ENCODE measurements at regions not wholly inside any gene's neighbourhood (a gene's known extent, or its start where the extent isn't known, plus 50 kb on each side); places are given as distances from the start of the nearest gene placed in this dataset.

DNA sequence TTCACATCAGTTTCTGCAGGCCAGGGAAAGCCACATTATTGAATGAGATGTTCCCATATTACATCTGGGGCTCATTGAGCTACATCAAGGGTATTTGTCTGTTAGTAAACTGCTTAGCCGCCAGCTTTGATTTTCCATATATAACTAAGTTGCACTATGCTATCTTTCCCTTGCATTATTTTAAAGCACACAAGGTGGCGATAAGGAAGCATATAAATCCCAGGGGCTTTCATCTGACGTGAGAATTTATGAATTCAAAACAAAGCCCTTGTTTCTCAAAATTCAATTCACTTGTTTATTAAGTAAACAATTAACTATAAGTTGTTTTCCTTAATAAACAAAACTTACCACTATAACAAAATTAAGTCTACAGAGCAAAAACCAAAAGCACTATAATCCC lies 334.1 kb upstream of the TPK1 start:
- Histone ChIP-seq H3K9me3 (ENCODE audit: low read depth) (no peaks in the 10 kb centered on the region), H3K4me3 (no peak overlapping the region), H3K9me2 (replicated peaks; ENCODE audit: insufficient read depth) (no peaks in the 10 kb centered on the region), H3K79me2 (no peaks in the 10 kb centered on the region), H3K4me2 (no peak overlapping the region), H4K20me1 (ENCODE audit: insufficient read depth, poor library complexity, severe bottlenecking) (no peaks in the 10 kb centered on the region), H3K27ac (no peak overlapping the region), H3K4me1 (ENCODE audit: insufficient read depth) (no peaks in the 10 kb centered on the region), H2AFZ (no peak overlapping the region), H3K27me3 (no peaks in the 10 kb centered on the region), H3K36me3 (replicated peaks; ENCODE audit: insufficient read depth, low read depth) (no peaks in the 10 kb centered on the region)
- DNase-seq (ENCODE audit: low spot score), result no peak
- 66% methylated on average over 3 of the region's 3 CpGs for WGBS (ENCODE audit: low lambda C conversion rate, missing lambda C conversion rate)
- TF ChIP-seq EZH2 (IDR thresholded peaks at IDR 0.05; ENCODE audit: borderline replicate concordance), result no peak
- TF ChIP-seq, protein P1, sequence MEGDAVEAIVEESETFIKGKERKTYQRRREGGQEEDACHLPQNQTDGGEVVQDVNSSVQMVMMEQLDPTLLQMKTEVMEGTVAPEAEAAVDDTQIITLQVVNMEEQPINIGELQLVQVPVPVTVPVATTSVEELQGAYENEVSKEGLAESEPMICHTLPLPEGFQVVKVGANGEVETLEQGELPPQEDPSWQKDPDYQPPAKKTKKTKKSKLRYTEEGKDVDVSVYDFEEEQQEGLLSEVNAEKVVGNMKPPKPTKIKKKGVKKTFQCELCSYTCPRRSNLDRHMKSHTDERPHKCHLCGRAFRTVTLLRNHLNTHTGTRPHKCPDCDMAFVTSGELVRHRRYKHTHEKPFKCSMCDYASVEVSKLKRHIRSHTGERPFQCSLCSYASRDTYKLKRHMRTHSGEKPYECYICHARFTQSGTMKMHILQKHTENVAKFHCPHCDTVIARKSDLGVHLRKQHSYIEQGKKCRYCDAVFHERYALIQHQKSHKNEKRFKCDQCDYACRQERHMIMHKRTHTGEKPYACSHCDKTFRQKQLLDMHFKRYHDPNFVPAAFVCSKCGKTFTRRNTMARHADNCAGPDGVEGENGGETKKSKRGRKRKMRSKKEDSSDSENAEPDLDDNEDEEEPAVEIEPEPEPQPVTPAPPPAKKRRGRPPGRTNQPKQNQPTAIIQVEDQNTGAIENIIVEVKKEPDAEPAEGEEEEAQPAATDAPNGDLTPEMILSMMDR (IDR thresholded peaks at IDR 0.05; ENCODE audit: poor library complexity), result peak; percentile 12
- TF ChIP-seq EZH2phosphoT487 (IDR thresholded peaks at IDR 0.05; ENCODE audit: low read depth, severe bottlenecking, unreplicated experiment), result no peak

DNA sequence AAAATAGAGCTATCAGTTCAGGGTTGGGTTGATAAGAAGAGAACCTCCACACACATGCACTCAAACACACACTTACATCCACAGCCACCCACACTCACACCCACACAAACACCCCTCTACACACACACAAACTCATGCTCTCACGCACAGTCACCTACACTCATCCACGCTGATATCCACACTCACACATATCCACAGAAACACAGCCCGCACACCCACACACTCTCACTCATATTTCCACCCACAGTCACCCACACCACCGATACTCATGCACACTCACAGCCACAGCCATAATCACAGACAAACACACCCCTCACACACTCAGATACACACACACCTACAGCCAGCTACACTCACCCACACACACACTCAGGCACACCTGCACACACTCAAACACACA lies 333.0 kb upstream of the TPK1 start:
- Histone ChIP-seq H3K79me2 (no peaks in the 10 kb centered on the region), H3K27me3 (no peaks in the 10 kb centered on the region), H4K20me1 (ENCODE audit: insufficient read depth, poor library complexity, severe bottlenecking) (no peaks in the 10 kb centered on the region), H3K4me2 (no peak overlapping the region), H3K9me2 (replicated peaks; ENCODE audit: insufficient read depth) (no peaks in the 10 kb centered on the region), H3K9me3 (ENCODE audit: low read depth) (no peaks in the 10 kb centered on the region), H3K4me1 (ENCODE audit: insufficient read depth) (no peaks in the 10 kb centered on the region), H3K27ac (no peak overlapping the region), H2AFZ (no peak overlapping the region), H3K4me3 (no peak overlapping the region), H3K36me3 (replicated peaks; ENCODE audit: insufficient read depth, low read depth) (no peaks in the 10 kb centered on the region)
- WGBS (ENCODE audit: low lambda C conversion rate, missing lambda C conversion rate), result 88% methylated on average over 4 of the region's 4 CpGs
- no peak for DNase-seq (ENCODE audit: low spot score)
- TF ChIP-seq, protein P1 (IDR thresholded peaks at IDR 0.05; ENCODE audit: poor library complexity), result no peak
- no peak for TF ChIP-seq EZH2phosphoT487 (IDR thresholded peaks at IDR 0.05; ENCODE audit: low read depth, severe bottlenecking, unreplicated experiment)
- TF ChIP-seq EZH2 (IDR thresholded peaks at IDR 0.05; ENCODE audit: borderline replicate concordance), result no peak

DNA sequence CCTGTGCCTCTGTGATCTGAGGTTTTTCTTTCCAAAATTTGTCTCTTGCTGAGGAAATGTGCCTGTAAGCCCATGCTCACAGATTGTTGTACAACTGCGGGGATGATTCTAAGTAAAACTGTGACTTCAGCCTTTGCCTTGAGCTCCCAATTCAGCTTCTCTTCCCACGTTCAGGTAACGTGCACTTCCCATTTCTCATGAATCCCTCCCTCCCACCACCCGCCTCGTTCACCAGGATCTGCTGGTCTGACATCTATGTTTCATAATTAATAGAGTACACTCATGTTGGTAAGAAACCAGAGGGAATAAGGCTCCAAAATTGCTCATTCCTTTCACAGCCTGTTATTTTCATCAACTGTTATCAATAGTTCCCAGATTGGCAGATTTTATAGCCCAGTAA lies 332.6 kb upstream of the TPK1 start:
- no peak for DNase-seq (ENCODE audit: low spot score)
- Histone ChIP-seq H3K27me3 (no peaks in the 10 kb centered on the region), H4K20me1 (ENCODE audit: insufficient read depth, poor library complexity, severe bottlenecking) (no peaks in the 10 kb centered on the region), H3K9me2 (replicated peaks; ENCODE audit: insufficient read depth) (no peaks in the 10 kb centered on the region), H3K4me3 (no peak overlapping the region), H3K4me1 (ENCODE audit: insufficient read depth) (no peaks in the 10 kb centered on the region), H3K4me2 (no peak overlapping the region), H3K79me2 (no peaks in the 10 kb centered on the region), H2AFZ (no peak overlapping the region), H3K36me3 (replicated peaks; ENCODE audit: insufficient read depth, low read depth) (no peaks in the 10 kb centered on the region), H3K27ac (no peak overlapping the region), H3K9me3 (ENCODE audit: low read depth) (no peaks in the 10 kb centered on the region)
- TF ChIP-seq EZH2phosphoT487 (IDR thresholded peaks at IDR 0.05; ENCODE audit: low read depth, severe bottlenecking, unreplicated experiment), result no peak
- TF ChIP-seq, protein P1 (IDR thresholded peaks at IDR 0.05; ENCODE audit: poor library complexity), result no peak
- TF ChIP-seq EZH2 (IDR thresholded peaks at IDR 0.05; ENCODE audit: borderline replicate concordance), result no peak
- WGBS (ENCODE audit: low lambda C conversion rate, missing lambda C conversion rate), result 81% methylated on average over 5 of the region's 5 CpGs

DNA sequence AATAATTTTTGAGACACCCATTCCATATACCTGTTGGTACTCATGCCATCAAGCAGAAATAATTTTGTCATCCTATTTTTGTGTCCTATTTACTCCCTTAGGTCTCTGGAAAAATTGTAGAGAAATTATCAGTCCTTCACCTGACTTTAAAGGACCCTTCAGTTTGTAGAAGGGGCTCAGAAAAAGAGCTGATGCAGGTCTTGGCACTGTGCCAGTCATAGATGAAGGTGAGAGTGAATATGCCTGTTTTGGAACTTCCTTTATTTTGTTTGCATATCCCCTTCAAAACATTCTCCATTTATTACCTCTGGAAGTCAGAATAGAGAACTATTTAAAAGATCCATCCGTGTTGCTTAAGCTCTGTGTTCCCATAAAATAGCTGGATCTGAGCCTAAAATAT lies 321.0 kb upstream of the TPK1 start:
- WGBS (ENCODE audit: low lambda C conversion rate, missing lambda C conversion rate), result 62% methylated on average over 1 of the region's 1 CpG
- no peaks in the 10 kb centered on the region for H3K9me2 ChIP-seq (replicated peaks; ENCODE audit: insufficient read depth)

More for the DNA sequence above, 321.0 kb upstream of the TPK1 start:
- TF ChIP-seq, protein P1 (IDR thresholded peaks at IDR 0.05; ENCODE audit: poor library complexity), result no peak
- TF ChIP-seq EZH2 (IDR thresholded peaks at IDR 0.05; ENCODE audit: borderline replicate concordance) (no peak), EZH2phosphoT487 (IDR thresholded peaks at IDR 0.05; ENCODE audit: low read depth, severe bottlenecking, unreplicated experiment) (no peak)
- no peak overlapping the region for H3K27ac ChIP-seq
- no peak overlapping the region for H2AFZ ChIP-seq
- H3K27me3 ChIP-seq, result no peaks in the 10 kb centered on the region
- H3K36me3 ChIP-seq (replicated peaks; ENCODE audit: insufficient read depth, low read depth), result no peaks in the 10 kb centered on the region
- H3K4me1 ChIP-seq (ENCODE audit: insufficient read depth), result no peaks in the 10 kb centered on the region
- no peak overlapping the region for H3K4me2 ChIP-seq
- no peak overlapping the region for H3K4me3 ChIP-seq
- no peaks in the 10 kb centered on the region for H4K20me1 ChIP-seq (ENCODE audit: insufficient read depth, poor library complexity, severe bottlenecking)
- no peak for DNase-seq (ENCODE audit: low spot score)
- H3K79me2 ChIP-seq, result no peaks in the 10 kb centered on the region
- H3K9me3 ChIP-seq (ENCODE audit: low read depth), result no peaks in the 10 kb centered on the region
